ENCODE measurements at regions not wholly inside any gene's neighbourhood (a gene's known extent, or its start where the extent isn't known, plus 50 kb on each side); places are given as distances from the start of the nearest gene placed in this dataset.
"Not testable (repeated sequence)": the region's sequence is repeated elsewhere in the genome, so short reads cannot be mapped to it uniquely, and the experiment has no call there.

- DNase-seq (ENCODE audit: low spot score) = no peak
Observed at GRCh38 chr5:87746891-87747377, 334.2 kb upstream of the CCNH start.

GRCh38 chr5:87746341-87746740, 333.6 kb upstream of the CCNH start:
- no peak for DNase-seq (ENCODE audit: low spot score)

- DNase-seq (ENCODE audit: low spot score) = no peak
Observed at GRCh38 chr5:87741881-87742280, 329.2 kb upstream of the CCNH start.

GRCh38 chr5:87735923-87736322, 323.2 kb upstream of the CCNH start:
- no peak for DNase-seq (ENCODE audit: low spot score)

- DNase-seq (ENCODE audit: low spot score) = no peak
Observed at GRCh38 chr5:87733897-87734296, 321.2 kb upstream of the CCNH start.

GRCh38 chr5:87732875-87733768, 320.4 kb upstream of the CCNH start:
- no peak for DNase-seq (ENCODE audit: low spot score)

- no peak for DNase-seq (ENCODE audit: low spot score)
Observed at GRCh38 chr5:87729781-87730180, 317.1 kb upstream of the CCNH start.

GRCh38 chr5:87722286-87722685, 309.6 kb upstream of the CCNH start:
- DNase-seq (ENCODE audit: low spot score) = no peak

GRCh38 chr5:87718224-87718925, 305.6 kb upstream of the CCNH start:
- DNase-seq (ENCODE audit: low spot score) = not testable (repeated sequence)

- no peak for DNase-seq (ENCODE audit: low spot score)
Observed at GRCh38 chr5:87717761-87718160, 305.0 kb upstream of the CCNH start.

- DNase-seq (ENCODE audit: low spot score) = no peak
Observed at GRCh38 chr5:87705876-87706275, 293.1 kb upstream of the CCNH start.

- DNase-seq (ENCODE audit: low spot score) = no peak
Observed at GRCh38 chr5:87686975-87687374, 274.2 kb upstream of the CCNH start.

GRCh38 chr5:87686018-87686417, 273.3 kb upstream of the CCNH start:
- DNase-seq (ENCODE audit: low spot score) = no peak

- DNase-seq (ENCODE audit: low spot score) = no peak
Observed at GRCh38 chr5:87674235-87674634, 261.5 kb upstream of the CCNH start.

GRCh38 chr5:87671146-87671545, 258.4 kb upstream of the CCNH start:
- no peak for DNase-seq (ENCODE audit: low spot score)

- DNase-seq (ENCODE audit: low spot score) = no peak
Observed at GRCh38 chr5:87665166-87665565, 252.4 kb upstream of the CCNH start.

- DNase-seq (ENCODE audit: low spot score) = no peak
Observed at GRCh38 chr5:87661784-87662566, 249.2 kb upstream of the CCNH start.

GRCh38 chr5:87653242-87653641, 240.5 kb upstream of the CCNH start:
- no peak for DNase-seq (ENCODE audit: low spot score)

GRCh38 chr5:87650284-87650683, 237.6 kb upstream of the CCNH start:
- no peak for DNase-seq (ENCODE audit: low spot score)

GRCh38 chr5:87649455-87649854, 236.7 kb upstream of the CCNH start:
- DNase-seq (ENCODE audit: low spot score) = no peak

GRCh38 chr5:87645224-87645623, 232.5 kb upstream of the CCNH start:
- no peak for DNase-seq (ENCODE audit: low spot score)

GRCh38 chr5:87640902-87641301, 228.2 kb upstream of the CCNH start:
- DNase-seq (ENCODE audit: low spot score) = no peak

Measured in left forelimb (tissue), 1 donor.